Esophagus muscularis mucosa (tissue), 4 donors: ENCODE measurements at regions not wholly inside any gene's neighbourhood (a gene's known extent, or its start where the extent isn't known, plus 50 kb on each side); places are given as distances from the start of the nearest gene placed in this dataset.

Experiments used
- EP300 ChIP-seq: sonication (generic); formaldehyde crosslinking; IDR thresholded peaks from one replicate; pipeline ENCODE4 v1.6.1; 2017; ENCODE audit warnings: antibody characterized with exemption
- POLR2A ChIP-seq: fragments of 450-650 bp; IDR thresholded peaks from one replicate; pipeline ENCODE4 v1.6.1; 2017; ENCODE audit warnings: antibody characterized with exemption, moderate library complexity, mild to moderate bottlenecking, low read depth
- POLR2AphosphoS5 ChIP-seq, 2 donors: sonication (generic); formaldehyde crosslinking; IDR thresholded peaks; one replicate each; pipeline ENCODE4 v1.6.1; 2017; ENCODE audit warnings: antibody characterized with exemption in 2 of 2
- TF ChIP-seq, protein P1 (sequence below), 3 experiments: fragments of 200-600 bp in 2 of 3; fragments of 450-650 bp in 1 of 3; sonication (generic) in 2 of 3; IDR thresholded peaks; one replicate each; pipeline ENCODE4 v1.5.1; 2017 to 2019; ENCODE audit warnings: antibody characterized with exemption in 3 of 3, mild to moderate bottlenecking in 2 of 3, moderate library complexity in 1 of 3

- TF ChIP-seq, protein P1, sequence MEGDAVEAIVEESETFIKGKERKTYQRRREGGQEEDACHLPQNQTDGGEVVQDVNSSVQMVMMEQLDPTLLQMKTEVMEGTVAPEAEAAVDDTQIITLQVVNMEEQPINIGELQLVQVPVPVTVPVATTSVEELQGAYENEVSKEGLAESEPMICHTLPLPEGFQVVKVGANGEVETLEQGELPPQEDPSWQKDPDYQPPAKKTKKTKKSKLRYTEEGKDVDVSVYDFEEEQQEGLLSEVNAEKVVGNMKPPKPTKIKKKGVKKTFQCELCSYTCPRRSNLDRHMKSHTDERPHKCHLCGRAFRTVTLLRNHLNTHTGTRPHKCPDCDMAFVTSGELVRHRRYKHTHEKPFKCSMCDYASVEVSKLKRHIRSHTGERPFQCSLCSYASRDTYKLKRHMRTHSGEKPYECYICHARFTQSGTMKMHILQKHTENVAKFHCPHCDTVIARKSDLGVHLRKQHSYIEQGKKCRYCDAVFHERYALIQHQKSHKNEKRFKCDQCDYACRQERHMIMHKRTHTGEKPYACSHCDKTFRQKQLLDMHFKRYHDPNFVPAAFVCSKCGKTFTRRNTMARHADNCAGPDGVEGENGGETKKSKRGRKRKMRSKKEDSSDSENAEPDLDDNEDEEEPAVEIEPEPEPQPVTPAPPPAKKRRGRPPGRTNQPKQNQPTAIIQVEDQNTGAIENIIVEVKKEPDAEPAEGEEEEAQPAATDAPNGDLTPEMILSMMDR (IDR thresholded peaks at IDR 0.05) = no peak
- TF ChIP-seq POLR2A (no peak), POLR2AphosphoS5 (IDR thresholded peaks at IDR 0.05) (no peak), EP300 (no peak)
Observed at GRCh38 chr9:78753039-78753438, 456.1 kb downstream of the PSAT1 start.
